NCI-H526 (cell line): ENCODE measurements at regions not wholly inside any gene's neighbourhood (a gene's known extent, or its start where the extent isn't known, plus 50 kb on each side); places are given as distances from the start of the nearest gene placed in this dataset.
"Not testable (repeated sequence)": the region's sequence is repeated elsewhere in the genome, so short reads cannot be mapped to it uniquely, and the experiment has no call there.

Experiments used
- DNase-seq, 2 experiments: peaks; one replicate each; lab custom pipeline; 2025; lab: John Stamatoyannopoulos, UW

DNA sequence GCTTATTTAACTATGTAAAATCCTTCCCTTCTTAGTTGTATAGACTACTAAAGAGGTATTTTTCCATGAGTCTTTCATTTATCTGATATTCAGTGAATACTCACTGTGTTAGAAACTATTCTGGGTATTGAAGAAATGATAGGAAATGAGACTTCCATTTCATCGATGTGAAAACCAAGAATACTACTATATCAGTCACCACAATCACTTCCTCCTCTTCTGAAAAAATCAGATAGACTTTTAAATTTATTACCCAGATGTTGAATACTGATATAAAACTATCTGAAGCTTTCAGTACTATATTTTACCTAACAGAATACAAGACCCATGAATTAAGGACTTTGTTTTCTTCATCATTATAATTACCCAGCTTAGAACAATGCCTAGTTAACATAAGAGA lies 1801.1 kb upstream of the CELF4 start:
- DNase-seq: no peak

DNA sequence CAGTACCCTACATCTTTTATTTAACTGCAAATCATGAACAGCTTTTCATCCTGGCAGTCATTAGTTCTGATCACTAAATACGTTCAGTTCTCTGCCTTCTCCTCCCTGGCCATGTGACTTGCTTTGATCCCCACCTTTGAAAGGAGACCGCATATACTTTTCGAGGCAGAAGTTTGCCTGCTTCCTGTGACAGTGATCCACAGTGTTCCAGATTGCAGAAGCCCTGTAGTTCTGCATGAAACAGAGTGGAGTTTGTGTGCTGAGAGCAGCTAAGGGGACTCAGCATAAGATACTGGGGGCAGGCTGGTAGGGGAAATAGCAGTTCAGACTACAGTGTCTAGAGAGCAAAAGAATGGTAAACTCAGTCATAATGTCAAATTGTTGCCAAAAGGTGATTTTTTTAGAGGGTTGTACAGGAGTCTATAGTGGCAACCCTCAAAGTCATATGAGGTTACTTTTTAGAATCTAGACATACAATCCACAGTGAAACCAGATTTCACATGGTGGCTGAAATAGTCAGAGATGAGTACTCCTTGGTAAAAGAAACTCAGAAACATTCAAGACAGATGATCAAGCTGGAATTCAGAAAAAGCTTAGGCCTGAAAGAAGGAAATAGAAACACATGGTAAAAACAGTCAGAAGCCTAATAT lies 1800.4 kb upstream of the CELF4 start:
- DNase-seq: no peak

DNA sequence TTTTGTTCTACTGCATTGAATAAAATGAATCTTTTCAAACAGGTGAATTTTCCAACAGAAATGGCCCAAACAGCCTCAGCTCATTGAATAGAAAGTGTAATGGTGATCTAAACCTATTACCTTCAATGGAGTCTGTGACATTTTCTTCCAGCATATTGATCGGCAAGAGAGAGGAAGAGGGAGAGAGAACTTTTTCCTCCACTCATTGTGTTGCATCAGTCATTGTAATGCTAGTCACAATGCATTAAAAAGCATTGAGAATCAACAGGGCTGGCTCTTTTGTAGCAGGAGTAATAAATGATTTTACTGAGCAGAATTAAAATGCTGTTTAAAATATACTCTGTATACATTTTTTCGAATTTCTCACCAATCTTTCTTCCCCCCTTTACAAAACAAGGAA lies 1794.5 kb upstream of the CELF4 start:
- no peak for DNase-seq

DNA sequence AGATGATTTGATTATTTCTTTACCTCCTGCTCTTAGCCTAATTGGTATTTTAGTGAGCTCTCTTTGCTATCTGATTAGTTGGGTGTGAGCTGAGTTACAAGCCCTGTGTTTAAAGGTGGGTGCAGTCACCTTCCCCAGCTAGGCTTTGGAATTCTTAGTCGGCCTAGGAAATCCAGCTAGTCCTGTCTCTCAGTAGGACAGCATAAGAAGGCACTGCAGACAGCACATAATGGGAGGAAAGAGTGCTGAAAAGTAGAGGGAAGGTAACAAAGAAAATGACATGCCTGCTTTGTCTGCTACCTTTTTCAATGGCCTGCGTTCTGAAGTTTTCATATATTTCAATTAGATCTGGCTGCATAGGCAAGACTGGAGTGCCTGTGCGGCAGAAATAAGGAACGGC lies 1794.0 kb upstream of the CELF4 start:
- no peak for DNase-seq

DNA sequence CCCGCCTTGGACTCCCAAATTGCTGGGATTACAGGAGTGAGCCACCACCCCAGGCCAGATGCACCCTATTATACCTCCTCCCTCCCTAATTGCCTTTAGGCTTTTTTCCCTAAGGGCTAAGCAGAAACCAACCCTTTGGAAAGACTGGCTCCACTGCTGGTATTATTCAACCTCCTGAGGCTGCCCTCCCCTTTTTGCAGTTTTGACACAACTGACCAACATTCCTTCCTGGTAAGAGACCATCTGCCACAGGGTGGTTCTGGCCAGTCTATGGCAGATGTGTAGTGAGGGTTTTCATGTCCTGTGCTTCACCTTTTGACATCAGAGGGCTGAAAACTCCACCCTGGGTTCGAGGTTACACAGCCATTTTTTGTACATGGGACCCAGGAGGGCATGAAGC lies 1785.3 kb upstream of the CELF4 start:
- no peak for DNase-seq

DNA sequence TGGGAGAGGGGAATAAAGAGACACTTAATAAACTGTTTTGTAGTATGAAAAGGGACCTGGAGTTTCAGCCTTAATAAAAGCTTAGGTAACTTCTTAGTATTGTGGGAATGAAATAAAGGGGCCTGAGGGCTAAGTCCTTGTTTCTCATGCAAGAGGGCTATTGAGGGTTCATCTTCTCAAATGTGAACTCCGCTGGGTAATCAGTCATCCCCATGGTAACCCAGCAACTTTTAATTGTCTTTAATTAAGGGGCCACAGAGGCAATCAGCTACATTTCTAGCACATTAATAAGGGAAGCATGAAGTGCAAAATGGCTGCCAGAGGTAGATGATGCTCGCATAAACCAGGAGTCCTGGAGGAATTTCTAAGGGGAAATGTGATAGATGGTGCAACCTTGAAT lies 1784.2 kb upstream of the CELF4 start:
- DNase-seq: no peak

DNA sequence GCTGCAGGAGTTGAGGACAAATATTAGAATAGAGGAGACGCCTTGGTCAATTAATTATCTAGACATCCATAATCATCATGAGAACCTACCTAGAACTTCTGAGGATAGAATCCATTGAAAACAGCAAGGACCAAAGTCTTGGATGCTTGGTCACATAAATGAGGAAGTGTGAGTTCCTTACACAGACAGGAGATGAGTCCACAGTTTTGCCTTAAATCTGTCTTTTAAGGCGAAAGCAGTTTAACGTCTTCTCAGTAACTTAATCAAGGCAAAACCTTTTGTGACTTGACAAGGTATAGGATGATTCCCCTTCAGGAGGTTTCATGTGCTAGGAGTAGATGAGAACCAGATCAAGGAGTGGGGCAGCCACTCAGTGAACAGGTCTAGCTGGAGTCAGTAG lies 1783.2 kb upstream of the CELF4 start:
- no peak for DNase-seq

DNA sequence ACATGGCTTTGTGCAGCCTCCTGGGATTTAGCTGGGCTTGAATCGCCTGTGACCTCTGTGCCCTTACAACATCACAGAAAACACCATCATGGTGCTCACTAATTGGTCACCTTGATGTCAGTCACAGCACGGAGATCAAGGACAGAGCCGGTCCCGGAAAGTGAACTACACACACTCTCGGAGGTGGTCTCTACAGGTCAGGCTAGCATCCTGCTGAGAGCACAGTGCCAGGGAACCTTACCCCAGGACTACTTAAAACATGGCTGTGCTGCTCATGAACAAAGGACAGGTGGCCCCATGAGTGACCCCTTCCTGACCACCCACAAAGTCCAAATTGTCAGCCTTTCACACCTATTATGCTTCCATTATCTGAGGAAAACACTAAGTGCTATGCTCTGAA lies 1782.1 kb upstream of the CELF4 start:
- DNase-seq: no peak

DNA sequence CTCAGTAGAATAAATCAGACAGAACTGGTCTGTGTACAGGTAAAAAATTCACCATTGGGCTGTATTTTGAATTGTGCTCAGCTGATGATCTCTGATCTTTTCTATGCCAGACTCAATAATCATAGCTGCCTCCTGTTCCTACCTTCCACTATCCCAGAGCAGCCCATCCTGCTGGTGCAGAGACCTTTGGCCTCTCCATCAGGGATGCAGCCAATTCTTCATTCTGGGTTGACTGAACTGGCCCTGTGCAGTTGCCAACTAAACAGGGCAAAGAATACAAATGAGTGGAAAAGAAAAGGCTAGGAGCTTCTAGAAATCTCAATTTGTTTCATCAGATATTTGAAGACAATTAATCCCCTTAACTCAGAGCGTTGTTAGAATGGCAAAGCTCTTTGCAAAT lies 1781.3 kb upstream of the CELF4 start:
- DNase-seq: no peak

DNA sequence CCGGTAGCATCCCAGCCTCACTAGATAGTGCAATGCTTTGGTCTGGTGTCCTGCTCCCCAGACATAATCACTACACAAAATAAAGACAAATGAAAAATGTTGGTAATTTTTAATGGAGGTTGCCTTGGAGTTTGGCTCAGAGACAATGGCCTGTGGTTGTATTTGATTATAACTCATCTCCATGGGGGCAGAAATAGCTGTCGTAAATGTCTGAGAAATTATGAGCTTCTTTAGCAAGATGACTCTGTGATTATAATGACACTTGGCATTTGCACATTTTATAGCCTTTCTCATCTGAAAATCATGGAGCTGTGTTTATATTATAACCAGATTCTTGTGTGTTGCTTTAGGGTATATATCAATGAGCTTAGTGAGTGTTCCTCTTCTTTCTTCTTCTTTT lies 1779.7 kb upstream of the CELF4 start:
- DNase-seq: no peak

DNA sequence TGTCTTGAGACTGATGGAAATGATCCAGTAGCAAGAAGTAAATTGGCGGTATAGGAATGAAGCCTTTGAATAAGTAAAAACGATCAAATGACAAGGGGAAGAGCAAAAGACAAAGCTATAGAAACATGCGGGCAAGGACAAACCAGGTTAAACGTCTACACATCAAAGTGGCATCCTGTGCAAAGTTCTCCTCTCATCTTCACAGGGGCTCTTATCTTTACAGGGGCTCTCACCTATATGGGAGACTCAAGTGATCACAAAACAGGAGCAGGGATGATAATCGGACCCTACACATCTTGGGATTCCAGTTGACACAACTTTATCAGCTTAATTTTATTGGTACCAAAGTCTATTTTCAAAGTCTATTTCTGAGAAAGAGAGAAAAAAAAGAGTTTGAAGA lies 1778.9 kb upstream of the CELF4 start:
- DNase-seq: no peak

DNA sequence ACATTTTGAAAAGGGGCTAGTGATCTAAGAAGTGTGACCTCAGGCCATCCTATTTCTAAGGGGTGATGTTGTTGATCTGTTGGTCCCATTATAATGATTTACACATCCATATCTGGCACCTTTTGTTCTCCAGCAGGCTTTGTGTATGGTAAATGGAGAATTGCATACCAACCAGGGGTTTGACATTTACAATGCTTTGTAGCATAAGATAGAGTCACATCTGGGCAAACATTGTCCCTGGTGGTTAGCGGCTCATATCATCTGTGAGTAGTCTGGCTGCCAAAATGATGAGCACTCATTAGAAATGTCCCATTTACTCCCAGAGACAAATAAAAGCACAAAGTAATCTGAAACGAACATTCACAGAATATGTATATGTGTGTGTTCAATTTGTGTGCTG lies 1775.5 kb upstream of the CELF4 start:
- no peak for DNase-seq

DNA sequence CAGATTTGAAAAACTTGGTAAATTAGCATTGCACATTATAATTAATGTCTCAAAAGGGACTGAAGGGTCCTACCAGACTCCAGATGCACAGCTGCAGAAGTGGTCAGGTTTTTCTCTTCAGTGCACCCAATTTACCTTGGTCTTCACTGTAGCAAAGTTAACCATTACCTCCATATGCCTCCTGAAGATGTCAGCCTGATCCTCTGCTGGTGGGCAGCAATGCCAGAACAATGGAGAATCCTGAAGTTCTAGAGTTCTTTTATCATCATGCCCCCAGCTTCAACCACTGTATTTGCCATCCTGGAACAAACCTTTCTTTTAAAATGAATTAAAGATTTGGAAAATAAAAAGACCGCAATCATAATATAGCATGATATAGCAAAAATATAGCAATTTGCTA lies 1774.8 kb upstream of the CELF4 start:
- no peak for DNase-seq

DNA sequence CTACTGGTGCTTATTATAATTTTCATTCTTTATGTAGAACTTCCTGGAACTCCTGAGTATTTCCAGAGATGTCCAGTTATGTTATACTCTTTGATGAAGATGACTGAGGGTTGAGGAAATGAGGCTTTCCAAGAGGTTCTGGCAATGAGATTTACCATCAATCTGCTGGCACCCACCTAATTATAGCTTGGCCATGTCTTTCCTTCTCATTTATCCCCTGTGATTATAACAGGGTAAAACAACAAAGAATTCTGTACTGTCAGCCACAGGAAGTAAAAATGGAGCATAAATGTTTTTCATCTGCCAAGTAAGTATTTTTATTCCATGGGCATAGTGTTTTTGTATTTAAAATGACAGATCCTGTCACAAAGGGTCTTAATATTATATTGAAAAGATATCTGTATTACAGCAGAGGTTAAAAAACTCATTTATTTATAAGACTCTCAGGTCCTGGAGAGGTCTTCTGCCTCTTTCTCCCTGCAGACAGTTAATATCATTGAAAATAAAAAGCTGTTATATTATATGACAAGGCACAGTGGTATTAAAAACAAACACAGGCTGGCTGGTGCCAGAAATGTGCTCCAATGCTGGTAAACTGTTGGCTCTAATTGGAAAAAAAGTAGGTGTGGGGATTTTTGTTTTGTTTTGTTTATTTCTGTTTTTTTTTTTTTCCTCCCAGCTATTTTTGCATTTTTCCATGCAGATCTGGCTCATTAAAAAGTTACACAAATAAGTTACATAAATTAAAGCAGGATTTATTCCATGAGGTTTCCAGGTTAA lies 1764.1 kb upstream of the CELF4 start:
- no peak for DNase-seq

DNA sequence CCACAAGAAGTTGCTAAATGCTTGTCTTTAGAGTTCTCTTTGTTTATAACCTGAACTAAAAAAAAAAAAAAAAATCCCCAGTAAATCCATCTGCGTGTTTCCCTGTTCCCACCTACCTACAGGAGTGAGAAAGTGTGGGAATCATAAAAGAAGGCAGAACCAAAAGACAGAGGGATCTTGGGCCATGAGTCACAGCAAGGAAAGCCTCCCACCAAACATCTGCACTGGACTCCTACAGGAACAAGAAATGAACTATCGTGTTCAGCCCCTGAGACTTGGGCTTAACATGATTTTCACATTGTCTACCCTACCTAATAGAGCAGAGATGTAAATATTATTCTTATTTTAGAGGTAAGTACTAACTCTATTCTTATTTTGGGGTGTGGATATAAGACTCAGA lies 1761.2 kb upstream of the CELF4 start:
- DNase-seq: no peak

DNA sequence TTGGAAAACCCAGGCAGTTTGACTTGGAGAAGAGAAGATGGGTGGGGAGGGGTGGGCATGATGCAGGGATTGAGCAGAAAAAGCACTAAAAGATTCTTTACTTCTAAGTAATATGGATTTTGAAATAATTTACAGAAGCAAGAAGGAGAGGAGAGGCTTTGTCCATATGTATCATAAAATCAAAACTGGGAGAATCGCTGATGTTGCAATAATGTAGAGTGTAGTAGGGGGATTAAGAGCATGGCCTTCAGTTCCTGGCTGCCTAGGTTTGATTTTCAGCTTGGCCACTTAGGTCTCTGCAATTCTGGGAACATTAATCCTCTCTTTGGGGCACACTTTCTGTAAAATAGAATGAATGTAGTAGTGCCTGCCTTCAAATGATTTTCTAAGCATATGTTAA lies 1760.4 kb upstream of the CELF4 start:
- no peak for DNase-seq

DNA sequence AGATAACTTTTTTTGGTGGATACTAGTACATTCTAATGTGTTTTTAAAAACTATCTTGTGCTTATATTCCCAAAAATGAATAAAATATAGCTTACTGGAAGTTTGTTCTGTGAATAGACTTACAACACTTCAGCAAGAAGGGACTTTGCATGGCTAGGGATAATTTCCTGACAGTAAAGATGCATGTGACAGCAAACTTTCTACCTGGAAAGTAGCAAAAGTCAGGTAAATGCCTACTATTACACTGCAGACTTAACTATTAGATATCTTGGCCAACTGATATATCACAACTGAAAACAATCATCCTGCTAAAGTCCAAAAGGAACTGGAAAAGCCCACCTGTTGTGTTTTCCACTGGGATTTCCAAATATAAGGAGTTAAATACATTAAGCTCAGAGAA lies 1753.5 kb upstream of the CELF4 start:
- DNase-seq: no peak

DNA sequence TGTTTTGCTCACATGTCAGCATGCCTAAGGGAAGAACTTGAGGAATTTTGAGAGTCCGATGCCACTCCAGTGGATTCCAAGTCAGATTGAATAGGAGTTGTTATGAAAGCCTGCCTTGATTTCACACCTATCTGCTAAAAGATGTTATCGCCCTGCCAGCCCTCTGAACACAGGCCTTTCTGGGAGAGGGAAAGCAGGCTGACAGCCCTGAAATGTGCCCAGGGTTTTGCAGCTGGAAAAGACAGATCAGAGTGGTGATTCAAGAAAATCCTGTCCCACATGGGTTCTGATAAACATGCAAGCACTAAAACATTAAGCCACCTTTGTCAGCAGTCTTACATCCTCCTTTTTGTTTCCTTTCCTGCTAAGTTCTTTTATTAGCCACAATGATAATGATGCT lies 1752.9 kb upstream of the CELF4 start:
- DNase-seq: no peak

DNA sequence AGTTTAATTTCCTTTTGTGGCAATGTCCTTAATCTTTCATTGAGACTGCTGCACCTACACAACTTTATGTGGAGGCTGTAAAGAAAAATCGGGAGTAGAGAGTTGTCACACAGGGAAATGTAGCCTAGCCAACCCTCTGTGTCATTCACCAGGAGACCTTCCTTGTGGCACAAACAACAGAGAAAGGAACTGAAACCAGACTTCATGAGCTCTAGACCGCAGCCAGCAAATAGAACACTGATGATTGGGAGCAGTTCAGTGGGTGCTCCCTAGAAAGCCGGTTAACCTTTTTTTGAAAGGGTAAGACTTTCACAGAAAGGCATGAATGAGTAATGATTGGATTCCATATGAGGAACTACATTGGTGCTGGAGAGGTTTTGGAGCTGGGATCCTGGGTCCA lies 1752.4 kb upstream of the CELF4 start:
- no peak for DNase-seq

DNA sequence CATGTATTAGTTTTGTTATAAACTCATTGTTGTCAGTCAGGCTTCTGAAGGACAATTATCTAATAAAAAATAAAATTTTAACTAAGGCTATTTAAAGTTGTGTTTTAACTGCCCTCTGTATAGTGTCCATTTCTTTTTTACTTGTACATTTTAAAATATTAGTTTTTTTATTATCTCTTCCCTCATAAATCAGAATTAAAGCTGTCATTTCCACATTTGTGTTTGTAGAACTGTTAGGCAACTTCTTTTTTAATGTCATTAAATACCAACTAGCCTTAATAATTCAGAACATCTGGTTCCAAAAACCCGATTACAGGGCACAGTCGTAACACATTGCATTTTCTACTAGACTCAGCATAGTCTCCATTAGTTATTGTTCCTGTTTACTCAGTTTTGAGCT lies 1749.0 kb upstream of the CELF4 start:
- no peak for DNase-seq

DNA sequence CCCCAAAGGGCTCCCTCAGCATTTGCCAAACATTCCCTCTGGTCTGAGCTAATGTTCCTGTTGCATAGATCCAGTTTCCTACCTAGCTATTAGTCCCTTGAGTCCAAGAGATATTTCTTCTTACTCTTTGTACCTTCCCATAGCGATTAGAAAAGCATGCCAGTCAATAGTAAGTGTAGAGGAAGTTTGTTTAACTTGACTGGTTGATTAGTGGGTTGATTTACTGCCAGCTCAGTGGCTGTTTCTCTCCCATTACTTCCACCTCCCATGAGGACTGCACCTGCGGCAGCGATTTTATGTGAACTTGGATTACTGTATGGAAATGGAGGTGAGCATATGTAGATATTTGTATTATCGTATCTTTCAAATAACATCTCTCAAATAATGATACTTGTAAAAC lies 1748.4 kb upstream of the CELF4 start:
- DNase-seq: no peak

DNA sequence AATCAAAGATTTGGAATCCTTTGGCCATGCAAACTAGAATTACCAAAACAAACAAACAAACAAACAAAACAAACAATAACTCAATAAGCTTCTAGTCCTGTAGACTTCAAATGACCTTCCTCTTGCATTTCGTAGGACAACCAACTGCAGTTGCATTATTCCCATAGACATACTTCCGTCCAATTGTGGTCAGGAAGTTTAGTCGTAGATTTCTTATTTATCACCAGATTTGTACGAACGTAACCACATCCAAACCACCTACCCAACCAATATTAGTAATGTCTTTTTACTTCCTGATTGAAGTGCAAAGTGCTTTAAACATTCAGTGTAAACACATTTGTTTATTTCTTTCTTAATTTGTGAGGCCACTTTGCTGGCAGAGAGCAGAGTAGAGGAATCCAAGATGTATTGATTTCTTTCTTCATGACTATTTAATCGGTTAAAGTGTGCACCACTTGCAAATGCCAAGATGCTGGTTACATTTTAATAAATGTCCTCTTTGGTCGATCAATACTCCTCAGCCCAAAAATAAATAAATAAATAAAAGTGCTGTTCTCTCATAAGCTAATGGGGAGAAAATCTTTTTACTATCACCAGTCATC lies 1745.6 kb upstream of the CELF4 start:
- DNase-seq: no peak

DNA sequence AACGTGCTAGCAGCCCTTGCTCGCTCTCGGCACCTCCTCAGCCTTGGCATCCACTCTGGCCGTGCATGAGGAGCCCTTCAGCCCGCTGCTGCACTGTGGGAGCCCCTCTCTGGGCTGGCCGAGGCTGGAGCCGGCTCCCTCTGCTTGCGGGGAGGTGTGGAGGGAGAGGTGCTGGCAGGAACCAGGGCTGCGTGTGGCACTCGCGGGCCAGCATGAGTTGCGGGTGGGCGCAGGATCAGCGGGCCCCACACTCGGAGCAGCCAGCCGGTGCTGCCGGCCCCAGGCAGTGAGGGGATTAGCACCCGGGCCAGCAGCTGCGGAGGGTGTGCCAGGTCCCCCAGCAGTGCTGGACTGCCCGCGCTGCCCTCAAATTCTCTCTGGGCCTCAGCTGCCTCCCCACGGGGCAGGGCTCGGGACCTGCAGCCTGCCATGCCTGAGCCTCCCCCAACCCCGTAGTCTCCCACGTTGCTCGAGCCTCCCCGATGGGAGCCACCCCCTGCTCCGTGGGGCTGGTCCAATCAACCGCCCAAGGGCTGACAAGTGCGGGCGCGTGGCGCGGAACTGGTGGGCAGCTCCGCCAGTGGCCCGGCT lies 1743.4 kb upstream of the CELF4 start:
- not testable (repeated sequence) for DNase-seq
